HL-60 (cell line): ENCODE measurements at regions not wholly inside any gene's neighbourhood (a gene's known extent, or its start where the extent isn't known, plus 50 kb on each side); places are given as distances from the start of the nearest gene placed in this dataset.

Experiments
- DNase-seq, 2 experiments: peaks; one replicate each; pipeline ENCODE4 v3.0.0-alpha.2; 2010 to 2020; ENCODE audit warnings: low read depth in 1 of 2, low spot score in 1 of 2
- H3K27ac ChIP-seq: fragments of 250-450 bp; sonication (Bioruptor Pico); replicated peaks from 2 replicates; pipeline ENCODE4 v1.5.1; 2020; ENCODE audit warnings: mild to moderate bottlenecking, moderate library complexity
- H3K27me3 ChIP-seq: fragments of 250-450 bp; sonication (Bioruptor Pico); 2 replicates; pipeline ENCODE4 v1.5.1; 2021; ENCODE audit warnings: mild to moderate bottlenecking, moderate library complexity; ENCODE audit not compliant: insufficient read depth, poor library complexity, severe bottlenecking
- H3K4me3 ChIP-seq: replicated peaks from 2 replicates; pipeline ENCODE4 v1.5.1; 2011; ENCODE audit warnings: mild to moderate bottlenecking, control low read depth, low read length; ENCODE audit not compliant: insufficient read depth
- GABPA ChIP-seq: IDR thresholded peaks from 2 replicates; pipeline ENCODE4 v1.6.1; 2012; ENCODE audit warnings: low read depth
- POLR2AphosphoS5 ChIP-seq: IDR thresholded peaks from 2 replicates; pipeline ENCODE4 v1.6.1; 2012; ENCODE audit warnings: low read depth
- SPI1 ChIP-seq: IDR thresholded peaks from 2 replicates; pipeline ENCODE4 v1.6.1; 2012; ENCODE audit warnings: low read depth, mild to moderate bottlenecking, borderline replicate concordance
- TF ChIP-seq, protein P1 (sequence below): IDR thresholded peaks from 2 replicates; pipeline ENCODE4 v1.6.1; 2012; ENCODE audit warnings: low read depth; ENCODE audit not compliant: insufficient replicate concordance
- TF ChIP-seq, protein P2 (sequence below): IDR thresholded peaks from one replicate; pipeline ENCODE4 v1.5.1; 2011; ENCODE audit warnings: low read length, control low read depth, inconsistent platforms; ENCODE audit not compliant: insufficient read depth

DNA sequence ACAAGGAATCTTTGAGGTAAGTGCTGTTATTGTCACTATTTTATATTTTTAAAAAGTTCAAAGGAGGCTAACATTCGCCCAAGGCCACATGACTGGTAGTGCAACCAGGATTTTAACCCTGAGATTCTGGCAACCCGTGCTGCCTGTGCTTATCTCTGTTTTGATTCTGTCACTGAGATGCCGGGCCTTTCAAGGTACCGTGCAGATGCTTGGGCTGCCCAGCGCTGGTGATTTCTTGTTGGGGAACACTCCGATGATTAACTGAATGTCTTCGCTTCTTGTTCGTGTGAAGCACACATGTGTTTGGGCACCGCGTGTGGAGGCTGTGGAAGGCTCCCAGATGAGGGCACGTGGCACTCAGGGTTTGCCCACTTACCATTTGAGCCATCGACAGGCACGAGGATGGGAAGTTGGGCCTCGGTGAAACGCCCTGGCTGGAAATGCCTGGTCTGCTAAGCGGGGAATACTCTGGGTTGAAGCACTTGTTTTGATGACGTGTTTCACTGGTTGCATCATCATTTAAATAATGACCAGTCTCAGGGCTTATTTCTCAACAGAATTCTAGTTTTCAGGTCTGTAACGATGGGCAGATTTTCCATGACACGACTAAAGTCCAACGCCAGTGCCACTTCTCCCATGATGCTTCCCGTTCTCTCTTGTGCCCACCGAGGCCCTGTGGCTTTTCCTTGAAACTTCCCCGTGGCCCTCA, 392.7 kb downstream of the FGF9 start:
- TF ChIP-seq SPI1 (no peak), GABPA (no peak), POLR2AphosphoS5 (no peak)
- TF ChIP-seq, protein P1, sequence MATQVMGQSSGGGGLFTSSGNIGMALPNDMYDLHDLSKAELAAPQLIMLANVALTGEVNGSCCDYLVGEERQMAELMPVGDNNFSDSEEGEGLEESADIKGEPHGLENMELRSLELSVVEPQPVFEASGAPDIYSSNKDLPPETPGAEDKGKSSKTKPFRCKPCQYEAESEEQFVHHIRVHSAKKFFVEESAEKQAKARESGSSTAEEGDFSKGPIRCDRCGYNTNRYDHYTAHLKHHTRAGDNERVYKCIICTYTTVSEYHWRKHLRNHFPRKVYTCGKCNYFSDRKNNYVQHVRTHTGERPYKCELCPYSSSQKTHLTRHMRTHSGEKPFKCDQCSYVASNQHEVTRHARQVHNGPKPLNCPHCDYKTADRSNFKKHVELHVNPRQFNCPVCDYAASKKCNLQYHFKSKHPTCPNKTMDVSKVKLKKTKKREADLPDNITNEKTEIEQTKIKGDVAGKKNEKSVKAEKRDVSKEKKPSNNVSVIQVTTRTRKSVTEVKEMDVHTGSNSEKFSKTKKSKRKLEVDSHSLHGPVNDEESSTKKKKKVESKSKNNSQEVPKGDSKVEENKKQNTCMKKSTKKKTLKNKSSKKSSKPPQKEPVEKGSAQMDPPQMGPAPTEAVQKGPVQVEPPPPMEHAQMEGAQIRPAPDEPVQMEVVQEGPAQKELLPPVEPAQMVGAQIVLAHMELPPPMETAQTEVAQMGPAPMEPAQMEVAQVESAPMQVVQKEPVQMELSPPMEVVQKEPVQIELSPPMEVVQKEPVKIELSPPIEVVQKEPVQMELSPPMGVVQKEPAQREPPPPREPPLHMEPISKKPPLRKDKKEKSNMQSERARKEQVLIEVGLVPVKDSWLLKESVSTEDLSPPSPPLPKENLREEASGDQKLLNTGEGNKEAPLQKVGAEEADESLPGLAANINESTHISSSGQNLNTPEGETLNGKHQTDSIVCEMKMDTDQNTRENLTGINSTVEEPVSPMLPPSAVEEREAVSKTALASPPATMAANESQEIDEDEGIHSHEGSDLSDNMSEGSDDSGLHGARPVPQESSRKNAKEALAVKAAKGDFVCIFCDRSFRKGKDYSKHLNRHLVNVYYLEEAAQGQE = no peak
- TF ChIP-seq, protein P2, sequence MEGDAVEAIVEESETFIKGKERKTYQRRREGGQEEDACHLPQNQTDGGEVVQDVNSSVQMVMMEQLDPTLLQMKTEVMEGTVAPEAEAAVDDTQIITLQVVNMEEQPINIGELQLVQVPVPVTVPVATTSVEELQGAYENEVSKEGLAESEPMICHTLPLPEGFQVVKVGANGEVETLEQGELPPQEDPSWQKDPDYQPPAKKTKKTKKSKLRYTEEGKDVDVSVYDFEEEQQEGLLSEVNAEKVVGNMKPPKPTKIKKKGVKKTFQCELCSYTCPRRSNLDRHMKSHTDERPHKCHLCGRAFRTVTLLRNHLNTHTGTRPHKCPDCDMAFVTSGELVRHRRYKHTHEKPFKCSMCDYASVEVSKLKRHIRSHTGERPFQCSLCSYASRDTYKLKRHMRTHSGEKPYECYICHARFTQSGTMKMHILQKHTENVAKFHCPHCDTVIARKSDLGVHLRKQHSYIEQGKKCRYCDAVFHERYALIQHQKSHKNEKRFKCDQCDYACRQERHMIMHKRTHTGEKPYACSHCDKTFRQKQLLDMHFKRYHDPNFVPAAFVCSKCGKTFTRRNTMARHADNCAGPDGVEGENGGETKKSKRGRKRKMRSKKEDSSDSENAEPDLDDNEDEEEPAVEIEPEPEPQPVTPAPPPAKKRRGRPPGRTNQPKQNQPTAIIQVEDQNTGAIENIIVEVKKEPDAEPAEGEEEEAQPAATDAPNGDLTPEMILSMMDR = no peak
- no peak overlapping the region for H3K27ac ChIP-seq
- no peaks in the 10 kb centered on the region for H3K27me3 ChIP-seq
- no peak for DNase-seq
- no peak overlapping the region for H3K4me3 ChIP-seq

DNA sequence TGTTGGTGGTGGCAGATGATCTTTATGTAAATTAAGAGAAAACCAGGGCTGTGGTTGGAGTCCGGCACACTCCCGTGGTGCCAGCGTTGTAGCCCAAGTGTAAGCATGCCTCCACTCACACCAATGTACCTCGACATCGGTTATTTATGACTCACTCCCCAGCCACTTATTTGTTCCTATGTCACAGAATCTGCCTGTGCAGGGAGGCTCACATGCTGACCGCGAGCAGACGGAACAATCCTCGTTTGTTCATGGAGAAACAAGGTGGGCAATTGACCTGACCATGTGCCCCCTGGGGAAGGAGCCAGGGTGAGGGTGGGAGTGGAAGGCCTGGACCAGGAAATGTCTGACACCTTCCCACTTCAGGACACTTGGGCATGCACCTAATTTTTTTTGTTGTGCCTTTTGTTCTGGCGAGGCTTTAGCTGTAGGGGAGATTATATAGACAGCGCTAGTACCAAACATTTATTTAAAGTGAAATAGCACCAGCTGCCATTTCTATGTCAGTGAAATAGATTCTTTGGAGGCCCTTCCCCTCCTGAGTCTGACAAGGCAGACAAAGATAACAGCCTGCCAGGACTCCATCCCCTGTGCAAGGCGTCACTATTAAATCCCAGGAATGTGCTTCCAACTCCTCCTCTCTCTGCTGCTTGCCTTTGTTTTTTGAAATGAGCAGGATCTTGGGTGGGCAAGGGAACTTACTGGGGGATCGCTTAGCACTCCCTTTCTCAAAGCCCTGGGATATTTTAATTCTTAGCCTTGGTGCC, 394.2 kb downstream of the FGF9 start:
- Histone ChIP-seq H3K27me3 (no peaks in the 10 kb centered on the region), H3K27ac (no peak overlapping the region), H3K4me3 (no peak overlapping the region)
- TF ChIP-seq GABPA (no peak), POLR2AphosphoS5 (no peak), SPI1 (no peak)
- TF ChIP-seq, protein P2 = no peak
- TF ChIP-seq, protein P1 = no peak
- DNase-seq = no peak

DNA sequence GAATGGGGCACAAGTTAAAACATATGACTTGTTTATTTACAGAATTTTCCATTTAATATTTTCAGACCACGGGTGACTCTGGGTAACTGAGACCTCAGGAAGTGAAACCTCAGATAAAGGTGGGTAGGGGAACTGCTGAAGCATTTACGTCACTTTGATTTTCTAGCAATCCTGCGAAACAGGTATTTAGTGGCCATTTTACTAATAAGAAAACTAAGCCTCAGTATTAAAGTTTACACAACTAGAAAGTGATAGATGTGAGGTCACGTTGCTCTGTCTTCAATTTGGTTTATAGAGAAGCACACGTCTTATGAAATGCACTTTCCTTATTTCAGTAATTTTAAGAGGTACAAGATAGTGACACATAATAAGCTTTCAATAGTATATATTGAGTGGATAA, 402.8 kb downstream of the FGF9 start:
- Histone ChIP-seq H3K4me3 (no peak overlapping the region), H3K27me3 (no peaks in the 10 kb centered on the region), H3K27ac (no peak overlapping the region)
- DNase-seq = no peak
- TF ChIP-seq GABPA (no peak), SPI1 (no peak), POLR2AphosphoS5 (no peak)
- TF ChIP-seq, protein P2 = no peak
- TF ChIP-seq, protein P1 = no peak
